ENCODE measurements at regions not wholly inside any gene's neighbourhood (a gene's known extent, or its start where the extent isn't known, plus 50 kb on each side); places are given as distances from the start of the nearest gene placed in this dataset.

DNA sequence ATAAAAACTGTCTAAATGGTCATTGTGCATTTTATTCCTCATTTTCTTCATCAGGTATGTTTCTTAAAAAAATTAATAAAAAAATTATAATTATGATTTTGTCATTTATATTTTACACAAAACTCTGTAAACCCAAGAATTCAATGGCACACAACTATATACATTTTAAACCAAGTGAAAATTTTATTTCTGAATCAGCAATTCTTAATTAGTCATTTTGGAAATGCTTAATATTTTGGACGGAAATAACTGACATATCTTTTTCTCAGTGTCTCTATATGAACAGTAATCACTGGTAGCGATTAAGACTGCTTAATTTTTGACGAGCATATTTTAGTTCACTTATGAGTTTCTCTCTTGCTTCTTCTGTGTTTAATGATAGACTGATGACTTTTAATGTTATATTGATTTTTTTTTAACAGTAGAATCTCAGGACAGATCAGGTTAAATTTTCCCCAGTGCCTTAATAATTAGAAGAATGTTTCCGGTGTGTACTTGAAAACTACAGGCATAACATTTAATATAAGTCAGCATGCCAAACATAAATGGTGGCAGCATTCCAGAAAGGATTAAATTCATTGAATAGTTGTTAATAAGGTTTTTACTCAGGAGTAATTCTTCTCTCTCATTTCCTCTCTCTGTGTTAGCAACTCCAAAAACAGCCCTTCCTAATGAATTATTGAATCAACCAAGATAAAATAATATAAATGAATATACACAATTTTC is 644.7 kb upstream of the CDH6 start:
- TF ChIP-seq, protein P1, sequence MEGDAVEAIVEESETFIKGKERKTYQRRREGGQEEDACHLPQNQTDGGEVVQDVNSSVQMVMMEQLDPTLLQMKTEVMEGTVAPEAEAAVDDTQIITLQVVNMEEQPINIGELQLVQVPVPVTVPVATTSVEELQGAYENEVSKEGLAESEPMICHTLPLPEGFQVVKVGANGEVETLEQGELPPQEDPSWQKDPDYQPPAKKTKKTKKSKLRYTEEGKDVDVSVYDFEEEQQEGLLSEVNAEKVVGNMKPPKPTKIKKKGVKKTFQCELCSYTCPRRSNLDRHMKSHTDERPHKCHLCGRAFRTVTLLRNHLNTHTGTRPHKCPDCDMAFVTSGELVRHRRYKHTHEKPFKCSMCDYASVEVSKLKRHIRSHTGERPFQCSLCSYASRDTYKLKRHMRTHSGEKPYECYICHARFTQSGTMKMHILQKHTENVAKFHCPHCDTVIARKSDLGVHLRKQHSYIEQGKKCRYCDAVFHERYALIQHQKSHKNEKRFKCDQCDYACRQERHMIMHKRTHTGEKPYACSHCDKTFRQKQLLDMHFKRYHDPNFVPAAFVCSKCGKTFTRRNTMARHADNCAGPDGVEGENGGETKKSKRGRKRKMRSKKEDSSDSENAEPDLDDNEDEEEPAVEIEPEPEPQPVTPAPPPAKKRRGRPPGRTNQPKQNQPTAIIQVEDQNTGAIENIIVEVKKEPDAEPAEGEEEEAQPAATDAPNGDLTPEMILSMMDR (IDR thresholded peaks at IDR 0.05; ENCODE audit: extremely low read depth, low read depth, low read length): no peak
- H3K27me3 ChIP-seq (ENCODE audit: insufficient read depth, low read length): no peaks in the 10 kb centered on the region
- H2AFZ ChIP-seq (ENCODE audit: low read length): no peak overlapping the region
- H3K4me1 ChIP-seq (ENCODE audit: insufficient read depth, low read length): no peaks in the 10 kb centered on the region
- DNase-seq (ENCODE audit: insufficient read length, low spot score, missing footprints): no peak
- no peak overlapping the region for H3K4me3 ChIP-seq (ENCODE audit: insufficient read depth, low read length)
- no peaks in the 10 kb centered on the region for H3K36me3 ChIP-seq (ENCODE audit: insufficient read depth, low read length)
- no peak overlapping the region for H3K4me2 ChIP-seq (ENCODE audit: insufficient read depth, low read length)
- H3K27ac ChIP-seq (ENCODE audit: low read depth, low read length): no peak overlapping the region
- no peaks in the 10 kb centered on the region for H4K20me1 ChIP-seq (ENCODE audit: insufficient read depth, low read length)
- H3K9me3 ChIP-seq (ENCODE audit: low read depth, low read length): no peaks in the 10 kb centered on the region
- H3K79me2 ChIP-seq (ENCODE audit: insufficient read depth, low read length): no peaks in the 10 kb centered on the region

DNA sequence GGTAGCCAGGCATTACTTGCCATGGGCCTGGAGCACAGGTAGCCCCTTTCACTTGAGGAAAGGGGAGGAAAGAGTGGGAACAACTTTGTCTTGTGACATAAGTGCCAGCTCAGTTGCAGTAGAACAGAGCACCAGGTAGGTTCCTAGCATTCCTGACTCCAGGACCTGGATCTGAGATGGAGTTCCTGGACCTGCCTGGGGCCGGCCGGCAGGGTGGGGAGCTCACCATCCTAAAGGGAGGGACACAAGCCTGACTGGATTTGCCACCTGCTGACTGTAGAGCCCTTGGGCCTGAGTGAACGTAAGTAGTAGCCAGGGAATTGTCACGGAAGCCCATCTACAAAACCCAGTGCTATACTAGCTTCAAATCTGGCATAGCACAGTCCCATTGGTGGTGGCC is 653.3 kb upstream of the CDH6 start:
- no peak overlapping the region for H3K27ac ChIP-seq (ENCODE audit: low read depth, low read length)
- no peaks in the 10 kb centered on the region for H3K79me2 ChIP-seq (ENCODE audit: insufficient read depth, low read length)
- TF ChIP-seq, protein P1 (IDR thresholded peaks at IDR 0.05; ENCODE audit: extremely low read depth, low read depth, low read length): no peak
- H3K4me2 ChIP-seq (ENCODE audit: insufficient read depth, low read length): no peak overlapping the region
- DNase-seq (ENCODE audit: insufficient read length, low spot score, missing footprints): no peak
- H2AFZ ChIP-seq (ENCODE audit: low read length): no peak overlapping the region
- H3K4me3 ChIP-seq (ENCODE audit: insufficient read depth, low read length): no peak overlapping the region
- H4K20me1 ChIP-seq (ENCODE audit: insufficient read depth, low read length): no peaks in the 10 kb centered on the region
- H3K36me3 ChIP-seq (ENCODE audit: insufficient read depth, low read length): no peaks in the 10 kb centered on the region
- peaks cover 3% of the 10 kb centered on the region for H3K9me3 ChIP-seq (ENCODE audit: low read depth, low read length)
- H3K27me3 ChIP-seq (ENCODE audit: insufficient read depth, low read length): no peaks in the 10 kb centered on the region
- H3K4me1 ChIP-seq (ENCODE audit: insufficient read depth, low read length): no peaks in the 10 kb centered on the region

DNA sequence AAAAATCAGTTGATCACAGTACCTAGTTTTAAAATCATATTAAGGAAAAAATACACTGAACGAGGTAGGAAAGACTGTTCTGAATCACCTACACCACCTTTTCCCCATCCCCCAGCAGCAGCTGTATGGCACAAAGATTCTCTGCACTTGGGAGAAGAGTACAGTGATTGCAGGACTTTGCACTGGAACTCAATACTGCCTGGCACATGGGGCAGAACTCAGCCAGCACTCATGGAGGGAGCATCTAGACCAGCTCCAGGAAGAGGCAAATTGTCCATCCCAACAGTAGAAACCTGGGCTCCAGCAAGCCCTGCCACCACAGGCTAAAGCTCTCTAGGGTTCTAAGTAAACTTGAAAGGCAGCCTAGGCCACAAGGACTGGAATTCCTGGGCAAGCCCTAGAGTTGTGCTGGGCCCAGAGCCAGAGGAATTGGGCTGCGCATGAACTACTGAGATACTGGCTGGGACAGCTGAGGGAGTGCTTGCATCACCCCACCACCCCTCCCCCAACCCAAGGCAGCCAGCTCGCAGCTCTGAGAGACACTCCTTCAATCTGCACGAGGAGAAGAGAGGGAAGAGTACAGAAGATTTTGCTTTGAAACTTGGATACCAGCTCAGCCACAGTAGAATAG is 654.4 kb upstream of the CDH6 start:
- Histone ChIP-seq H3K79me2 (ENCODE audit: insufficient read depth, low read length) (no peaks in the 10 kb centered on the region), H4K20me1 (ENCODE audit: insufficient read depth, low read length) (no peaks in the 10 kb centered on the region), H3K4me1 (ENCODE audit: insufficient read depth, low read length) (no peaks in the 10 kb centered on the region), H3K27ac (ENCODE audit: low read depth, low read length) (no peak overlapping the region), H3K4me2 (ENCODE audit: insufficient read depth, low read length) (no peak overlapping the region), H2AFZ (ENCODE audit: low read length) (no peak overlapping the region), H3K27me3 (ENCODE audit: insufficient read depth, low read length) (no peaks in the 10 kb centered on the region), H3K4me3 (ENCODE audit: insufficient read depth, low read length) (no peak overlapping the region), H3K36me3 (ENCODE audit: insufficient read depth, low read length) (no peaks in the 10 kb centered on the region), H3K9me3 (ENCODE audit: low read depth, low read length) (peaks cover 3% of the 10 kb centered on the region)
- no peak for DNase-seq (ENCODE audit: insufficient read length, low spot score, missing footprints)
- TF ChIP-seq, protein P1 (IDR thresholded peaks at IDR 0.05; ENCODE audit: extremely low read depth, low read depth, low read length): no peak

DNA sequence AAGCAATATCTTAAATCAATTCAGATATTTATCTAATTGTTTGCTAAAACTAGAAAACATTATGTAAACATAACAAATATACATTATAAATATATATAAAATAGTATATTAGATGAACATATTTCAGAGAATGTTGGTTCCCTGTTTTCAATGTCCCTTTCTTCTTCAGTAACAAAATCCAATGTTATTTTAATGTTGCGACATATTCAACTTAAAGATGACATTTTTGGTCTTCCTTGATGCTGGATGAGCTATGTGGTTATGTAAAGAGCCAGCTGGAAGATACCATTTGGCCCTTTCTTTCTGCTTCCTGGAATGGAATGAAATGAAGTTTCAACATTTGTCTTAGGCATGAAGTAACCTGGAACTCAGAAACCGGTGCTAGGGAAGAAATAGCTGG is 668.1 kb upstream of the CDH6 start:
- DNase-seq (ENCODE audit: insufficient read length, low spot score, missing footprints): no peak
- H3K79me2 ChIP-seq (ENCODE audit: insufficient read depth, low read length): no peaks in the 10 kb centered on the region
- TF ChIP-seq, protein P1 (IDR thresholded peaks at IDR 0.05; ENCODE audit: extremely low read depth, low read depth, low read length): no peak
- H2AFZ ChIP-seq (ENCODE audit: low read length): no peak overlapping the region
- H3K4me3 ChIP-seq (ENCODE audit: insufficient read depth, low read length): no peak overlapping the region
- H3K9me3 ChIP-seq (ENCODE audit: low read depth, low read length): peaks cover 3% of the 10 kb centered on the region
- no peaks in the 10 kb centered on the region for H3K36me3 ChIP-seq (ENCODE audit: insufficient read depth, low read length)
- no peaks in the 10 kb centered on the region for H4K20me1 ChIP-seq (ENCODE audit: insufficient read depth, low read length)
- no peaks in the 10 kb centered on the region for H3K27me3 ChIP-seq (ENCODE audit: insufficient read depth, low read length)
- H3K4me2 ChIP-seq (ENCODE audit: insufficient read depth, low read length): no peak overlapping the region
- H3K27ac ChIP-seq (ENCODE audit: low read depth, low read length): no peak overlapping the region
- H3K4me1 ChIP-seq (ENCODE audit: insufficient read depth, low read length): no peaks in the 10 kb centered on the region

All from osteoblast (primary cell).